Mammary epithelial cell (primary cell): ENCODE measurements at regions not wholly inside any gene's neighbourhood (a gene's known extent, or its start where the extent isn't known, plus 50 kb on each side); places are given as distances from the start of the nearest gene placed in this dataset.

Experiments used
- CTCF ChIP-seq, 2 donors: IDR thresholded peaks in 1 of 2; conservative IDR thresholded peaks in 1 of 2; 2 replicates each; pipeline ENCODE4 v1.5.1; 2011 to 2012; ENCODE audit warnings: inconsistent platforms in 2 of 2, low read length in 2 of 2, mild to moderate bottlenecking in 2 of 2, control low read depth in 1 of 2, low read depth in 1 of 2; ENCODE audit not compliant: insufficient read depth in 1 of 2; ENCODE audit errors: extremely low read depth in 1 of 2
- EZH2 ChIP-seq: IDR thresholded peaks from 2 replicates; pipeline ENCODE4 v1.6.1; 2012; ENCODE audit warnings: low read length, inconsistent platforms, borderline replicate concordance

GRCh38 chr5:152106571-152106970 is 181.9 kb upstream of the GLRA1 start:
- TF ChIP-seq CTCF (conservative IDR thresholded peaks at IDR 0.05 in 1 of 2, IDR thresholded peaks at IDR 0.05 in 1 of 2; ENCODE audit: extremely low read depth in 1 of 2, insufficient read depth in 1 of 2, low read depth in 1 of 2, low read length in 2 of 2) (no peak), EZH2 (no peak)
